Tibial nerve (tissue), 4 donors: ENCODE measurements at regions not wholly inside any gene's neighbourhood (a gene's known extent, or its start where the extent isn't known, plus 50 kb on each side); places are given as distances from the start of the nearest gene placed in this dataset.
"Not testable (repeated sequence)": the region's sequence is repeated elsewhere in the genome, so short reads cannot be mapped to it uniquely, and the experiment has no call there.

Experiments used
- DNase-seq, 2 donors: peaks; one replicate each; pipeline ENCODE4 v3.0.0-alpha.2; 2019; ENCODE audit warnings: low spot score in 2 of 2
- H3K27ac ChIP-seq, 4 donors: fragments of 200-600 bp; sonication (generic) in 3 of 4; one replicate each; pipeline ENCODE4 v1.5.1; 2017 to 2019; ENCODE audit warnings: mild to moderate bottlenecking in 1 of 4
- H3K27me3 ChIP-seq, 2 donors: fragments of 200-600 bp; sonication (generic) in 1 of 2; one replicate each; pipeline versions ENCODE4 v1.5.1 to v1.6.0; 2017 to 2019
- H3K36me3 ChIP-seq, 3 donors: fragments of 200-600 bp; sonication (generic); one replicate each; pipeline ENCODE4 v1.5.1; 2018 to 2019
- H3K4me1 ChIP-seq, 4 donors: fragments of 200-600 bp; sonication (generic) in 3 of 4; one replicate each; pipeline ENCODE4 v1.5.1; 2017 to 2019
- H3K4me3 ChIP-seq, 4 donors: fragments of 200-600 bp; sonication (generic) in 3 of 4; one replicate each; pipeline ENCODE4 v1.5.1; 2017 to 2019; ENCODE audit warnings: mild to moderate bottlenecking in 1 of 4, moderate library complexity in 1 of 4
- H3K9me3 ChIP-seq, 4 donors: fragments of 200-600 bp; sonication (generic) in 3 of 4; one replicate each; pipeline ENCODE4 v1.5.1; 2017 to 2019
- CTCF ChIP-seq, 5 experiments: fragments of 200-600 bp in 3 of 5; fragments of 450-650 bp in 2 of 5; sonication (generic) in 3 of 5; IDR thresholded peaks; one replicate each; pipeline ENCODE4 v1.5.1; 2016 to 2019; ENCODE audit warnings: antibody characterized with exemption in 5 of 5, mild to moderate bottlenecking in 3 of 5, moderate library complexity in 2 of 5
- EP300 ChIP-seq, 2 donors: sonication (generic); formaldehyde crosslinking; IDR thresholded peaks; one replicate each; pipeline ENCODE4 v1.6.1; 2017; ENCODE audit warnings: antibody characterized with exemption in 2 of 2, mild to moderate bottlenecking in 1 of 2
- POLR2A ChIP-seq, 2 donors: fragments of 450-650 bp; IDR thresholded peaks; one replicate each; pipeline ENCODE4 v1.6.1; 2017; ENCODE audit warnings: antibody characterized with exemption in 2 of 2, mild to moderate bottlenecking in 2 of 2, moderate library complexity in 2 of 2
- WGBS, 2 donors: methylation state at CpG; one replicate each; pipeline ENCODE4 v1.1.5; 2018; 5-methylcytosine and 5-hydroxymethylcytosine counted together

- Histone ChIP-seq H3K4me1 (no peaks in the 10 kb centered on the region), H3K4me3 (no peak overlapping the region), H3K36me3 (no peaks in the 10 kb centered on the region), H3K27me3 (no peaks in the 10 kb centered on the region), H3K27ac (no peak overlapping the region), H3K9me3 (no peaks in the 10 kb centered on the region)
- 79 to 86% methylated on average over 1 of the region's 1 CpG for WGBS, 2 donors
- TF ChIP-seq POLR2A (IDR thresholded peaks at IDR 0.05) (no peak), EP300 (IDR thresholded peaks at IDR 0.05) (no peak), CTCF (IDR thresholded peaks at IDR 0.05) (no peak)
- DNase-seq, result no peak
Observed at GRCh38 chr5:104904561-104904960, 1342.0 kb upstream of the NUDT12 start.

- TF ChIP-seq EP300 (IDR thresholded peaks at IDR 0.05), result no peak
- TF ChIP-seq POLR2A (IDR thresholded peaks at IDR 0.05), result no peak
- TF ChIP-seq CTCF (IDR thresholded peaks at IDR 0.05), result no peak
- H3K36me3 ChIP-seq, result no peaks in the 10 kb centered on the region
- no peak for DNase-seq
- H3K4me1 ChIP-seq, result no peaks in the 10 kb centered on the region
- no peaks in the 10 kb centered on the region for H3K27me3 ChIP-seq
- 92 to 98% methylated on average over 2 of the region's 2 CpGs for WGBS, 2 donors
- H3K9me3 ChIP-seq, result no peaks in the 10 kb centered on the region
- H3K27ac ChIP-seq, result no peak overlapping the region
- no peak overlapping the region for H3K4me3 ChIP-seq
Observed at GRCh38 chr5:104903941-104904340, 1341.4 kb upstream of the NUDT12 start.

- no peak overlapping the region for H3K4me3 ChIP-seq
- TF ChIP-seq POLR2A (IDR thresholded peaks at IDR 0.05) (no peak), CTCF (IDR thresholded peaks at IDR 0.05) (no peak), EP300 (IDR thresholded peaks at IDR 0.05) (no peak)
- no peaks in the 10 kb centered on the region for H3K4me1 ChIP-seq
- no peaks in the 10 kb centered on the region for H3K9me3 ChIP-seq
- WGBS, 2 donors, result 69 to 84% methylated on average over 3 of the region's 3 CpGs
- no peak overlapping the region for H3K27ac ChIP-seq
- DNase-seq, result no peak
- no peaks in the 10 kb centered on the region for H3K36me3 ChIP-seq
- H3K27me3 ChIP-seq, result no peaks in the 10 kb centered on the region
Observed at GRCh38 chr5:104891596-104891995, 1329.0 kb upstream of the NUDT12 start.

- no peak for DNase-seq
- no peak for TF ChIP-seq EP300 (IDR thresholded peaks at IDR 0.05)
- TF ChIP-seq CTCF (IDR thresholded peaks at IDR 0.05), result no peak
- no peak for TF ChIP-seq POLR2A (IDR thresholded peaks at IDR 0.05)
- H3K9me3 ChIP-seq, result no peaks in the 10 kb centered on the region
- no peak overlapping the region for H3K27ac ChIP-seq
- no peaks in the 10 kb centered on the region for H3K27me3 ChIP-seq
- no peaks in the 10 kb centered on the region for H3K4me1 ChIP-seq
- H3K36me3 ChIP-seq, result no peaks in the 10 kb centered on the region
- 72 to 73% methylated on average over 1 of the region's 1 CpG for WGBS, 2 donors
- H3K4me3 ChIP-seq, result no peak overlapping the region
Observed at GRCh38 chr5:104890767-104891166, 1328.2 kb upstream of the NUDT12 start.

GRCh38 chr5:104859437-104859836, 1296.8 kb upstream of the NUDT12 start:
- H3K4me1 ChIP-seq, result peaks cover 0 to 10% (median 0%) of the 10 kb centered on the region in 4 donors
- no peaks in the 10 kb centered on the region for H3K9me3 ChIP-seq
- no peaks in the 10 kb centered on the region for H3K27me3 ChIP-seq
- 46 to 48% methylated on average over 4 of the region's 4 CpGs for WGBS, 2 donors
- TF ChIP-seq POLR2A (IDR thresholded peaks at IDR 0.05), result no peak
- no peak for TF ChIP-seq CTCF (IDR thresholded peaks at IDR 0.05)
- no peak for TF ChIP-seq EP300 (IDR thresholded peaks at IDR 0.05)
- H3K36me3 ChIP-seq, result no peaks in the 10 kb centered on the region
- DNase-seq, result no peak
- H3K4me3 ChIP-seq, result no peak overlapping the region
- no peak overlapping the region for H3K27ac ChIP-seq

- 90 to 95% methylated on average over 5 of the region's 5 CpGs for WGBS, 2 donors
Observed at GRCh38 chr5:104852099-104852498, 1289.5 kb upstream of the NUDT12 start.

More at GRCh38 chr5:104852099-104852498, 1289.5 kb upstream of the NUDT12 start:
- not testable (repeated sequence) for H3K27me3 ChIP-seq, H3K36me3 ChIP-seq, H3K9me3 ChIP-seq, H3K4me3 ChIP-seq, H3K4me1 ChIP-seq, H3K27ac ChIP-seq, DNase-seq
